GM19455 (cell line): ENCODE measurements at regions not wholly inside any gene's neighbourhood (a gene's known extent, or its start where the extent isn't known, plus 50 kb on each side); places are given as distances from the start of the nearest gene placed in this dataset.

Source experiments
- ATAC-seq: cut with Tn5 transposase; IDR thresholded peaks from one replicate; pipeline ENCODE4 v1.9.1; 2021; ENCODE audit not compliant: unreplicated experiment

DNA sequence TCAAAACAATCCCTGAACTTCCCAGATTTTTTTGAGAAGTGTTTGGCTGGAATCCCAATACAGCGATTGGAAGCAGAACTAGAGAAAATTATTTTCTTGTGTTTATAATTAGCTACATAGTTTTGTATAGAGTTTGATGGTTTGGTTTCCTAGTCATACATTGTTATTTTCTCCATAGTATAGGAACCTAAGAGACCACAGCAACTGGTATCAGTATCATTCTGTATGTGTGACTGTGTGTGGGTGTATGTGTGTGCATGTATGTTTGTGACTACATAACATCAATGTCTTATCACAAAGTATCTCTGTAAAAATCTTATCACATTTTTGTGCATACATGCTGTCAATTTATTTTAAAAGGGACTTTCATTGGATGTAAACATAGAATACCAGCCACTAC lies 780.5 kb downstream of the MRPL39 start:
- ATAC-seq = no peak

DNA sequence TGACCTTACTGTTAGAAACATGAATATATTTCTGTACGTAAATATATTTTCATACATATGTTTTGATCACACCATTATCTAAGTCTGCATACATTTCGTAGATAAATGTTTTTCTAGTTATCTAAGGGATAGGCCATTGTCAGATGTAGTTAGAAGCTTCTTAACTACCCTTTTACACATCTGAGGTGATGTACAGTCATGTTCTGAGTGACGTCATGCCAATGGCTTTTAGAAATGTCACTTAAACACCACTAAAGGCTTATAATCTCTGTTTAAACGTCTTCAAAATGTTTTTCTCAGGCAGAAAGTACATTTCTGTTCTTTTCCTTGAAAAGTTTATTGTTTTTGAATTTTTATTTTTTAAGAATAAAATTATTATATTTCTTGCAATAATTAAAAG lies 781.9 kb downstream of the MRPL39 start:
- no peak for ATAC-seq

DNA sequence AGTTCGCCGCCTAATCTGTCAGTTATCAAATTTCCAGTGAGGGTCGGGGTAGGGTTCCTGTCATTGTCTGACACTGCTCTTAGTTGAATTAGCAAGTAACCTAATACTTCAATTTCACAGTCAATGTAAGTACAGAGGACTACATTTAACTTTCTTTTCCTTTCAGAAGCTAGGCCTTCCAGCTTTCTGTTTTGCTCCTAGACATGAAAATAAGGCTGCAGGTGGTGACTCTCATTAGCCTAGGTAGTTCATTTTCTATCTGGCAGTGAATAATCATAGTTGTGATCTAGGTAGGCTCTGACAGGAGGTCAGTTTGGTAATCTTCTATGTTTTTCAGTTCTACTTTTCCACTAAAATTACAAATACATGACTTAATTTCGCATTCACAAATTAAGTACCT lies 783.1 kb downstream of the MRPL39 start:
- no peak for ATAC-seq

DNA sequence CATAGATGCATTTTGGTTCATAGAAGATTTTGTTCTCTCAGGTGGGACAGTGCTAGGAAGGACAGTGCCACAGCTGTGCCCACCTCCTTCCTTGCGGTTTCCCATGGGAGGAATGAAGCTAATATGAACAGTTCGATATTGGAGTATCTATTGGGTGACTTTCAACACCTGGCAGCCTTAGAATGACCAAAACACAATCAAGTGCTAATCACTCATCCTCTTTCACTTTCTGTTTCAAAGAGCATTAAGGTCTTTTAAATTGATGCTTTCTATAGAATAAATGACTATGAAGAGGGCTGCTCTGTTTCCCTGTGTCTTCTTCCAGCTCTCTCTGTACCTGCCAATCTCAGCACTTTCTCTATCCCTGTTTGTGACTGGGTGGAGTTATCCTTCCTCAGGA lies 784.0 kb downstream of the MRPL39 start:
- no peak for ATAC-seq

DNA sequence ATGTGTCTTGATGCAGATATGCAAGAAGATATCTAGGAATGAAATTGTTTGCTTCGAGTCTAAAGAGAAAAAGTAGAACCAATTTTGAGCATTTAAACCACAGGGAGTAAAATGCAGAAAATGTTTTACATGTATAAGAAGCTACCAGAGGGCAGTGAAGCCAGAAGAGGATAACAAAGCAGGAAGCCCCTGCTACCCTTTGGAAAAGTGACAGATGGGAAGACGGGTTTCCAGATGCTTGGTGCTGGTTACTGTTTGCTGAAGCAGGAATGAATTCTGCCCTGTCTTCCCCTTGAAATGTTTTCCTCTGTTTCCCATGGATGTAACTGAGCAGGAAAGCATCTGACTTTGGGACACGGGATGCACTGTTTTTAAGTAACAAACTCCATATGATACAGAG lies 822.2 kb downstream of the MRPL39 start:
- ATAC-seq = no peak

DNA sequence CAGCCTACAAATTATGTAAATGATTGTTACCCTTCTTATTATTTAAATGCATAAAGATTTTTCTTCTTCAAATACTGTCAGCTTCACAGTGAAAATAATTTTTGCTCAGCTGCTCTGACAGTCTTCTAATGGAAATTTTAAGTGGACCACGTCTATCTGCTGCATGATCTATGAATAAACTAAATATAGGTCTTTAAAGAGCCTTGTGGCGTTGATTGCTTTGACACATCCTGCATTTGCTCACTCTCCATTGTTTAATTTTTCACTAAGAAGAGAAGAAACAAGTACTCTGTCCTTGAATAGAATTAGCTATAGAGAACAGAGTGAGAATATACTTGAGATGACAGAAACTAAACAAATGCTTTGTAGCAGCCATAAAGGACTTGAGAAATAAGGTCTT lies 826.1 kb downstream of the MRPL39 start:
- ATAC-seq = no peak

DNA sequence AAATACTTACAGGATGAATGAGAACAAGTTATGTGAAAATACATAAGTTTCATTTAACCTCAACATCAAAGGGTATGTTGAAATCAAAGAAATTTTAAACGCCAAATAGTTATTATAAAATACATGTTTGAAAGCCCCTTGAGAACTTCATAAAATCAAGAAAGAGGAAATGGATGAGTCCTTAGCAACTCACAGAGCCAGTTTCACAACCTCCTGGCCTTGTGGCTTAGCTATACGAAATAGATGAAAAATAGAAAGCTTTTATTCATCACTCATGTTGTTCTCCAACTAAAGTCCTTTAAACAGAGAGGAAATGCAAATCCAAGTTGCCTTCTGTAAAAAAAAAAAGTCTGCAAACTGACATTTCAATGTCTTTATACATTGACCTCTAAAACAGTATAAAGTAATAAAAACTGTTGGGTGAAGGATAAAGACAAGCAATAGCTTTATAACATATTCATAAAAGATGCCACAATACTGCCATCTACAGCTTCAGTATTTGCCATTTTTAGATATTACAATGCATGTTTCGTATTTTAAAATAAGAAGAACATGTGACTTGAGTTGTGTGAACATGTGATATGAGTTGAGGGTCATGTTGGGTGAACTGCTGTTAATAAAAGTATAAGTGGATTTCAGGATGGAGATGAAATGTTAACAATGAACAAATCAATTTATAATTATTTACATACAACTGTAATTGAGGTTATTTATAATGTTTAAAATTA lies 847.8 kb downstream of the MRPL39 start:
- ATAC-seq = no peak

DNA sequence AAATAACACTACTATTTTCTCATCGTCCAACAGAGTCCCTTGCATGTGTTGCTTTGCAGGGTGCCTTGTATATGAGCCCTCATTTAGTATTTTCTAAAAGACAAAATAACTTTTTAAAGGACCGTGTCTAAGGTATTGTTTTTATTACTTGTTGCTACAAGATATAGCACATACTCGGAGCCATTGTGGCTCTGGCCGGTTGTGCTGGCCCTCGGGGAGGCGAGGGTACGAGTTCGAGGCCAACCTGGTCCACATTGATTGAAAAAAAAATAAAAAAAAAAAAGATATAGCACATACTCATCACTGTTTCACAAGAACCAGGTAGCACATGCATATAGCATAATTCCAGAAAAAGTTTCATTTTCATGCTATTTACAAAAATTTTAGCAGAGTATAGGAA lies 869.2 kb downstream of the MRPL39 start:
- ATAC-seq = no peak

DNA sequence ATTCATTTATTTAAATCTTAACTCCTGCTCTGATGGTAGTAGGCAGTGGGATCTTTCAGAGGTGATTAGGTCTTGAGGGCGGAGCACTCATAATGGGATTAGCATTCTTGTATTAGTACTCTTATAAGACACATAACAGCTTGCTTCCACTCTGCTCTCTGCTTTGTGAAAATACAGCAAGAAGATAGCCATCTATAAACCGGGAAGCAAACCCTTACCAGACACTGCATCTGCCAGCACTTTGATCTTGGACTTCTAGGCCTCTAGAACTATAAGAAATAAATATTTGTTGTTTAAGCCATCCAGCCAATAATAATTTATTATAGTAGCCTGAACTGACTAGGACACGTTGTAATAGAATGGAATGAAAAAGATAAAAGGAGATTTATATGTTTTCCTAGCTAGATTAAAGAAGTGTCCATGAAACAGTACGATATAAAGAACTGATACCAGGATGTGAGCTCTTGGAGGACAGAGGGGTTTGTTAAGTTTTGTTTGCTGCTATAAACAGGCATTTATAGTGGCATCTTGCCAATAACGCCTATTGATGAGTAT lies 869.9 kb downstream of the MRPL39 start:
- ATAC-seq = no peak

DNA sequence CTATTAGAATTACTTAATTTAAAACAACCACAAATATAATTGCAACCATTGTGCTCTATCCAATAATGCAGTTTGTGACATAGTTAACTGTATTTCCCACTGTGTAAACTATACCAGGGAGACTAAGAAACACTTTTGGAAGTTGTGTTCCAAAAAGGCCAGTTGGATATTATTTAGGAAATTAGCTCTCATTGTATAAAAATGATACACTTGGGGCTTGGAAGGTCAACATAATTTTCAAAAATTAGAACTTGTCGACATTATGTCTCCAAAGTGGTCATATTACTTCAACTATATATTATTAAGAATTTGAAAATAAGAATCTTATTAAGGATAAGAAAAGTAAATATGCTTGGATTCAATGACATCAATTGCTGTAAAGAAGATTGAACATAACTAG lies 876.6 kb downstream of the MRPL39 start:
- ATAC-seq = no peak

DNA sequence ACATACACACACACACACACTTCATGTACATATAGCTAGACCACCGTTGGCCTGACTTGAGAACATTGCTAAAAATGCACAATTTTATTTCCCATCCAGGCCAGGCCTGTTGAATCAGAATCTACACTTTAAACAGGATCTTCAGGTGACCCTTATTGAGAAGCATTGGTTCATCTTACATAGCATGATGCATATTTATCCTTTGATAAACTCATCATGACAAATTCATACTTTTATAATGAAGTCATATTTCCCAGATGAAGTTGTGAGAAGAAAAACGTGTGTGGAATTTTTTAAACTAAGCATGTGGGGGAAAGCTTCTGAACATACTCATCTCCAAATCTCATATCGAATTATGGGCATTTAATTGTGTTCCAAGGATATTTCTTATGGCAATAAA lies 877.7 kb downstream of the MRPL39 start:
- no peak for ATAC-seq

DNA sequence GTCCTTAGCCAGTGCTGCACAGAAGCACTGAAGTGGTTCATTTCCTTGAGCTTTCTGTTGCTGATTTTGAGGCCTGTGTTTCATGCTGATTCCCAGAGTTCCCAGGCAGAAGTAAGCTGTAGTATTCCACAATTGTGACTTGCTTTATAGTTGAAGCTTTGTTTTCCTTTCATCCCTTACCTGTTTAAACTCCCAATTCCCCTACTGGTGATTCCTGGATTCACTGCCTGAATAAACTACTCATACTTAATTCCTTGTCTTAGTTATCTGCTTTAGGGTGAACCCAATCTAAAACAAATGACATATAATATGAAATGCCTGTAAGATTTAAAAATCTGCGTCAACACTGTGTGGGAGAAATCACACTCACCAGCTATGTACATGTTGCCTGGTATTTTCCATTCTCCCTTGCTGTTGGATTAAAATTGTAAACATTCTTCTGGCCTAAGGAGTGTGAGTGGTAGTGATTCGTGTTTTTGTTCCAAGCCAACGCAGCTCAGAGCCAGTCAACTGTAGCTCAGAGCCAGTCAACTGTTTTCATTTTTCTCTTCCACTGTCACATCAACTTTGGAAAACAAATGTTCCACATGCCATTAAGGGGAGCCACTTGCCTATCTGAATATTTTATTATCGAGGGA lies 879.4 kb downstream of the MRPL39 start:
- no peak for ATAC-seq

DNA sequence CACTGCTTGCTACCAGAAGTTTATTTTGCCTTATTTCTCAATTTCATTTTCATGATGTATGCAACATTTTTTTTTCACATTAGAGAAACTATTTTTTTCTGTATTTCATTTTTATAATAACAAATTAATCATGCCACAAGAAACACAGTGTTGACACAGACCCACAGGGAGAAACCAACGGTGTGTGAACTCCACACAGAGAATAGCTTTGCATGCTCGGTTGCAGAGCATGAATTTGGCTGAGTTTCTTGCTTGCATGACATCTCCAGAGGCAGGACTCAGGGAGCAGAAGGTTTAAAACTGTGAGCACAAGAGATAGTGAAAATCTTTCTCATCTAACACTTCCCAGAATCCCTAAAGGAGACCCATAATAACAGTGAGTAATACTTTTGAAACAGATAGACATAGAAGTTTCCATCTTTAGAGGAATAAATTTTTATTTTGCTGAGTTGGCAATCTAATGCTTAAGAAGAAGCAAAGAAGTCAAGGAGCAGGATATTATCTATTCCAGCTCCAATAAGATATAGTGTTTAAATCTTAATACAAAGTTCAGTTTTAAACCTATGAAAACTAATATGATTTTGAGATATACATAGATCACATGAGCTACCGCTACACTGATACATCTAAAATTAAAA lies 890.9 kb downstream of the MRPL39 start:
- ATAC-seq = no peak

DNA sequence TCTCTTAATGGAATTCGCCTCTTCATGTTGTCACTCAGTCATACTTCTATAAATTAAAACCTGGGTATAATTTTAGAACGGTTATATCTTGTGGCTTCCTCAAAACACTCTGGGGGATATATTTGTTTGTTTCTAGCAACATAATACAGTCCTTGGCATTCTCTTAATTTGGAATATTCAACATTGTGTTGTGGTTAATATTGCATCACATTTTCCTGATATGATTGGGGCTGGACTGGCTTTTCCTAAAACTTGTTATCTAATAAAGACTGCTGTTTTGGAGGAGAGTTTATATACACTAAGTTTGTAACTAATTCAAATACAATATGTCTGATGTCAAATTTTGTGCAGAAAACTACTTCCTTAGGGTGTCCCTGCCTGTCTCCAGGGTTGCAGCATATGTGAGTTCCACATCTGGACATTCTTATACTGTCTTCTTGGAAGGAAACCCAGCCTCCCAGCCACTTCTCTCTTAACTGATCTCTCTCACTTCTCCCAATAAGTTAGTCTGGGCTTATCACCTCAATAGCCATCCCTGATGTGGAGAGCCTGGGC lies 892.6 kb downstream of the MRPL39 start:
- no peak for ATAC-seq

DNA sequence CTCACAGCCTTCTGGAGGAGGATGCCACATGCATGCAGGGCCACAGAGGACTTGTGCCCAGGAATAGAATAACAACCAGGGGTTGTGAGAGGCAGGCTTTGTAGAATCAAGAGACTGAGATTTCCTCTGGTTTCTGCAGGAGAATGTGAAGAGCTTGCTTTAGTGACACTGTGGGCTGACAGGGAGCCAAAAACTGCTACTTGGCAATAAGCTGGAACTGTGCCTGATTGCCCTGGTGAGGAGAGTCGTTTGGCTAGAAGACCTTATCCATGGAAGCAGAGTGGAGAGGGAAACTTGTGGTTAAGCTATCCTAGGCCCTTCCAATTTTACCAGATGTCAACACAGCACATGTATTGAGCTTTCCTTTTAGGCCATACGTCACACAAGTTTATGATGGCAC lies 902.1 kb downstream of the MRPL39 start:
- ATAC-seq = no peak

DNA sequence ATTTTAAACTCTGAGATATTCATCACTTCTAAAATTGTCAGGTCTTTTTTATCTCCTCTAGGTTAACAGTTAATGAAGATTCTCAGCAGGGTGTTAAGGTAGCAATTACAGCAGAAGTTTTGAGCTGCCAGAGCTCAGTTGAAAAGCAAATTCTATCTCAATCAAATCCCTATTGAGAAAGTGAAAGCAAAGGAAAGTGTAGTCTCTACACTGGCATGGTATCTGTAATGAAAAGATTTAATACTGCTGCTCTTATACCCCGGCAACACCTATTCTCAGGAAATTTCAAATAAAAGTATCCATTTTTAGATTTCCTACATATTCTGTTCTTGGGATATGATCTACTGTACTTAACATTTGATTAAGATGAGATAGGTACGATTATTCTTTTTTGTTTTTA lies 913.5 kb downstream of the MRPL39 start:
- no peak for ATAC-seq

DNA sequence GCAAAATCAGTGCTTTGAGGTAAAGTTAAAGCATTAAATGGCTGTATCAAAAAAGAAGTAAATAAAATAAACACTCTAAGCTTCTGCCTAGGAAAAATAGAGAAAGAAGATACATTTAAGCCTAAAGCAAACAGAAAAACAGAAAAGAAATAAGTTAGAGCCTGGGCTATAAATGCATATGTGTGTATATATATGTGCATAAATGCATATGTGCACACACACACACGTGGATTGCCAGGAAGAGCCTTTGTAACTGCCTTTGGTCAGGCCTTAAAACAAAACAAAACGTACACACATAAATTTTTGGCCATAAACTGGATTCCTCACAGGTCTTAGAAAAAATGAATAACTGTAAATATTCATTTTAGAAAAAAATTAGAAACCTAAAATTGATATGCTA lies 925.8 kb downstream of the MRPL39 start:
- no peak for ATAC-seq

DNA sequence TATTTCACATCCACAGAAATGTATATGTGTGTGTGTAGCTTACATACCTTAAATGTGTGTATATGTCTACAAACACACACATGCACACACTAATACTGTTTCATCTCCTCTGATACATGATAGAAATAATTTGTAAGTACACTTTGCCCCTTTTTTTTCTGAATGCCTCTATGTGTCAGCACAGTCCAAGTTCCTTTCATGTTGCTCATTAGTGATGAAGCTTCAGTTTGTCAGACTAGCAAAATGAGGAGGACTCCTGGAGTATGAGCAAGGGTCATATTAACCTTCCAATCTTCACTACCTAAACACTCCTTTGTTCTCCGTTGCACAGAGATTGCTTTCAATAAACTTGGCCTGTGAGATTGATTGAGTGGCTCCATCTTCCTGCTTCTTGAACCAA lies 935.4 kb downstream of the MRPL39 start:
- no peak for ATAC-seq

DNA sequence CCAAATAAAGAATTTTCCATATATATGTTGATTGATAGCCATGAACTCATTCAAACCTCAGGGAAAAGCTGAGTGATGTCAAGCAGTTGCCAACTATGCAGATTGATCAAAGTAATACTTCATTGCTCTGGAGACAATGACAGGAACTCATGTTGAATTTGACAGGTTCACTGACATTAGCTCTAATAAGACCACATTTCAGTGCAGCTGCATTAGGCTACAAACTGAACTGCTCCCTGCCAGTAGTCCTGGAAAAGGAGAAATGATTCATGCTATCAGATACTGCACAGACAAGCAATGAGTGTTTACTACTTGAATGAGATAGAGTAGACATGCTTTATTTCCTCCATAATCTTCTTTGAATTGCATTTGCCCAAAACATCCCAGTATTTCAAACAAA lies 948.4 kb downstream of the MRPL39 start:
- ATAC-seq = no peak

DNA sequence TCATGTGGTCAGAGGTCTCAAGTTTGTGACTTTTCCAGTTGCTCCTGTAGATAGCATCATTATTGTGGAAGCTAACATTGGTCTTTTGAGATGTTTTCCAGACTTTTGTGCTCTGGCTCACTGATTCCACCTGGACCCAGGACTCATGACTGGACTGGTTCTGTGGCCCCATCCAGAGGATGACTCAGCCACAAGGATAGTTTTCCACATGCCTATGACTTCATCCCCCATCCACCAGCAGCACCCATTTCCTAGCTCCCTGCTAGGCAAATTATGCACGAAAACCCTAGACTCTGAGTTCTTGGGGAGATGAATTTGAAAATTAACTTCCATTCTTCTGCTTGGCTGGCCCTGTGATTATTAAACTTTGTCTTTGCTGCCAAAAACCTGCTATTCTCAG lies 949.3 kb downstream of the MRPL39 start:
- no peak for ATAC-seq

DNA sequence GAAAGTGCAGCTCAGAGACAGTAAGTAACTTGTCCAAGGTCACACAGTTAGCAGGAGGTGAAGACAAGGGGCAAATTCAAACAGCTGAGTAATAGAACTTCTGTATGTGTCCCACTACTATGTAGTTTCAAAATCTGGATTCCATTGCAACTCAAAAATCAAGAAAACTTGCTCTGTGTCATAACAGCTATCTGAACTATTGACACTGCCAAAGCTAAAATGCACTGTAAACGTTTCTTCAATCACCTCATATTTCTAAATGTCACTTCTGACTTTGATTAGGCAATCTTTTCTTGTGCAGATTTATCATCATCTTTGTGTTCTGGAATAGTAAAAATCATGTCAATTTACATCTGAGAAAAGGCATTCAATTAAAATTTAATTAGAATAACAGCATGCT lies 957.6 kb downstream of the MRPL39 start:
- ATAC-seq = no peak

DNA sequence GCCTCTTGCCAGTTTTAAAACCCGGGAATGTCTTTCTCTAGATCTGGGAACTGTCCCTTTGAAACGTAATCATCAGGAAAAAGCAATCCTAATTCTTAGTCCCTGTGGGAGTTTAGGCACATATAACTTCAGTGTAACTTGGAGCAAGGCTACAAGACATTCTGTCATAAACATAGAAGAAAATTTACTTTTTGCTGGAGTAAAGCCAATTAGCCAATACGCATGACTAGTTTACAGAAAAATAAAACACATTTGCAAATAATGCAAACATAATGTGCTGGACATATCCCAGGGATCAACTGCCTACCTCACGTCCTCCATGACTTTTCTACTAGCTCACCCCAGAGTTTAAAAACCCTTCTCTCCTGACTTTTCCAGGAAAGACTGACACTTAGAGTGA lies 970.6 kb downstream of the MRPL39 start:
- ATAC-seq = no peak
